GM12878 (cell line): ENCODE measurements at regions not wholly inside any gene's neighbourhood (a gene's known extent, or its start where the extent isn't known, plus 50 kb on each side); places are given as distances from the start of the nearest gene placed in this dataset.

Experiments
- ATAC-seq: fragments of 200-7000 bp; cut with Tn5 transposase; 3 replicates; pipeline ENCODE4 v1.9.1; 2020; ENCODE audit warnings: mild to moderate bottlenecking, moderate library complexity
- BruUV-seq: library from RNA; stranded (reverse); fragments of 400-500 nt; replicated peaks from 2 replicates; lab custom pipeline; 2021; lab: Mats Ljungman, UMichigan
- CTCF ChIA-PET: fragments of 300-600 bp; sonication (Branson Sonifier 250); formaldehyde crosslinking; extraction: SDS; loops from one replicate; lab custom pipeline; 2021; ENCODE audit warnings: inconsistent platforms; lab: Yijun Ruan, JAX
- POLR2A ChIA-PET: fragments of 350-600 bp; formaldehyde crosslinking; extraction: SDS; loops from one replicate; lab custom pipeline; 2021; ENCODE audit warnings: inconsistent platforms; lab: Charles Lee
- RAD21 ChIA-PET: fragments of 300-600 bp; sonication (Branson Sonifier 250); formaldehyde crosslinking; loops from one replicate; lab custom pipeline; 2023; ENCODE audit warnings: antibody characterized with exemption; ENCODE audit not compliant: unreplicated experiment; lab: Charles Lee
- SMC1A ChIA-PET: fragments of 300-600 bp; sonication (Branson Sonifier 250); formaldehyde crosslinking; loops from one replicate; lab custom pipeline; 2023; ENCODE audit not compliant: unreplicated experiment, uncharacterized antibody; lab: Charles Lee
- DNase-seq: peaks from one replicate; pipeline ENCODE4 v3.0.0-alpha.2; 2011; ENCODE audit warnings: low read depth, low spot score
- FAIRE-seq: peaks from 3 replicates; lab custom pipeline; 2011; peaks lifted over from hg19 to GRCh38; lab: Jason Lieb, UNC
- H2AFZ ChIP-seq: 2 replicates; pipeline ENCODE4 v1.6.0; 2011; ENCODE audit warnings: low read depth, low read length, control low read depth; ENCODE audit not compliant: control insufficient read depth
- H3K27ac ChIP-seq: 2 replicates; pipeline ENCODE4 v1.5.1; 2011; ENCODE audit warnings: control low read depth; ENCODE audit not compliant: control insufficient read depth, insufficient read depth
- H3K27me3 ChIP-seq, 2 experiments: replicated peaks in 1 of 2; 2 replicates each; pipeline versions ENCODE4 v1.6.0 to v1.6.1; 2011; ENCODE audit warnings: low read length in 1 of 2; ENCODE audit not compliant: control insufficient read depth in 2 of 2, insufficient read depth in 2 of 2
- H3K36me3 ChIP-seq, 2 experiments: 2 replicates each; pipeline ENCODE4 v1.5.1; 2011; ENCODE audit warnings: low read length in 1 of 2; ENCODE audit not compliant: control insufficient read depth in 2 of 2, insufficient read depth in 2 of 2
- H3K4me1 ChIP-seq: 2 replicates; pipeline ENCODE4 v1.6.1; 2011; ENCODE audit warnings: mild to moderate bottlenecking, low read length, moderate library complexity, mixed read lengths; ENCODE audit not compliant: control insufficient read depth, insufficient read depth
- H3K4me2 ChIP-seq: 2 replicates; pipeline ENCODE4 v1.6.0; 2011; ENCODE audit warnings: control low read depth; ENCODE audit not compliant: control insufficient read depth, insufficient read depth
- H3K4me3 ChIP-seq: fragments of 200-600 bp; sonication (generic); 2 replicates; pipeline ENCODE4 v1.5.1; 2016
- H3K79me2 ChIP-seq: 2 replicates; pipeline ENCODE4 v1.6.0; 2011; ENCODE audit warnings: low read length; ENCODE audit not compliant: control insufficient read depth, insufficient read depth
- H3K9ac ChIP-seq: 2 replicates; pipeline ENCODE4 v1.8.0; 2011; ENCODE audit warnings: low read length, control low read depth, mixed read lengths; ENCODE audit not compliant: control insufficient read depth, insufficient read depth
- H3K9me3 ChIP-seq: replicated peaks from 3 replicates; pipeline ENCODE4 v1.5.1; 2011; ENCODE audit warnings: mild to moderate bottlenecking, low read length; ENCODE audit not compliant: control insufficient read depth, insufficient read depth
- H4K20me1 ChIP-seq: 2 replicates; pipeline ENCODE4 v1.6.0; 2011; ENCODE audit not compliant: control insufficient read depth, insufficient read depth
- FOS ChIP-seq: IDR thresholded peaks from 3 replicates; pipeline ENCODE4 v1.6.1; 2011; ENCODE audit warnings: borderline replicate concordance; ENCODE audit not compliant: insufficient read length; ENCODE audit errors: extremely low read depth
- NBN ChIP-seq: fragments of 450-650 bp; IDR thresholded peaks from 2 replicates; pipeline ENCODE4 v1.6.1; 2016
- SMAD5 ChIP-seq: IDR thresholded peaks from 2 replicates; pipeline ENCODE4 v1.6.1; 2016; ENCODE audit warnings: antibody characterized with exemption, low read depth
- SREBF2 ChIP-seq: IDR thresholded peaks from 2 replicates; pipeline ENCODE4 v1.6.1; 2012; ENCODE audit warnings: mild to moderate bottlenecking, low read length
- WGBS: methylation state at CpG from one replicate; pipeline ENCODE4 v1.1.6; 2016; ENCODE audit warnings: low lambda C conversion rate; ENCODE audit not compliant: insufficient replicate concordance, insufficient coverage; ENCODE audit errors: missing lambda C conversion rate; 5-methylcytosine and 5-hydroxymethylcytosine counted together
- in situ Hi-C: fragments of 300-500 bp; cut with MboI; formaldehyde crosslinking; loops from 9 replicates; pipeline ENCODE4 v1.14.3; 2018; ENCODE audit warnings: mixed read lengths
- intact Hi-C: fragments of 100-400 bp; cut with micrococcal nuclease; formaldehyde crosslinking; loops from one replicate; pipeline ENCODE4 v1.14.2; 2022; ENCODE audit not compliant: unreplicated experiment
- TF ChIP-seq, protein P1 (sequence below): fragments of 150-350 bp; IDR thresholded peaks from 2 replicates; pipeline ENCODE4 v1.6.1; 2016; ENCODE audit warnings: low read depth, low read length
- TF ChIP-seq, protein P2 (sequence below): IDR thresholded peaks from 2 replicates; pipeline ENCODE4 v1.6.1; 2012; ENCODE audit warnings: mild to moderate bottlenecking, low read depth, low read length

DNA sequence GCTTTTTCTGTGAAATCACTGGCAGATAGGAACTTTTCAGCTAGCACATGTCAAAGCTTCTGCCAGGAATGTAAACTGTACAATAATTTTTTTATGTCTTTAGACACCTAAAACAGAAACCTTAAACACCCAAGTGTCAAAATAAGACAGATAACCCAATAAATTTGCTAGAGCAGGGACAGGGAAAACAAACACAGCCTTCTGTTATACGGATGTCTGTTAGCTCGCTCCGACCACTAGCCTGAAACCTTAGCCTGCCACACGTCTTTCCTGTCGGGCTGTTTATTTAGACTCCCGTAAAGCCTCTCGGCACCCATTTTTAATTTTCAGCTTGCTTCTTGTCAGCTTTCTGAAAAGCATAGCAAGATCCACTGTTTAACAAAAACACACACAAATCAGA is 355.4 kb upstream of the SLC24A2 start:
- ChIA-PET CTCF (no interaction called here), SMC1A (no interaction called here), POLR2A (no interaction called here), RAD21 (no interaction called here)
- in situ Hi-C loops: no loop called here
- Histone ChIP-seq H3K9ac (no peak overlapping the region), H3K27ac (no peak overlapping the region), H3K79me2 (no peaks in the 10 kb centered on the region), H3K4me3 (no peak overlapping the region), H2AFZ (no peak overlapping the region), H3K4me2 (no peak overlapping the region), H3K36me3 (no peaks in the 10 kb centered on the region), H3K4me1 (no peaks in the 10 kb centered on the region), H4K20me1 (no peaks in the 10 kb centered on the region), H3K9me3 (no peaks in the 10 kb centered on the region), H3K27me3 (no peaks in the 10 kb centered on the region; a peak in 1 of 4 replicates)
- BruUV-seq: no TSS peak
- intact Hi-C loops: no loop called here
- FAIRE-seq: no peak
- no peak for DNase-seq
- no peak for ATAC-seq
- WGBS: 8% methylated on average over 7 of the region's 7 CpGs
- TF ChIP-seq, protein P1, sequence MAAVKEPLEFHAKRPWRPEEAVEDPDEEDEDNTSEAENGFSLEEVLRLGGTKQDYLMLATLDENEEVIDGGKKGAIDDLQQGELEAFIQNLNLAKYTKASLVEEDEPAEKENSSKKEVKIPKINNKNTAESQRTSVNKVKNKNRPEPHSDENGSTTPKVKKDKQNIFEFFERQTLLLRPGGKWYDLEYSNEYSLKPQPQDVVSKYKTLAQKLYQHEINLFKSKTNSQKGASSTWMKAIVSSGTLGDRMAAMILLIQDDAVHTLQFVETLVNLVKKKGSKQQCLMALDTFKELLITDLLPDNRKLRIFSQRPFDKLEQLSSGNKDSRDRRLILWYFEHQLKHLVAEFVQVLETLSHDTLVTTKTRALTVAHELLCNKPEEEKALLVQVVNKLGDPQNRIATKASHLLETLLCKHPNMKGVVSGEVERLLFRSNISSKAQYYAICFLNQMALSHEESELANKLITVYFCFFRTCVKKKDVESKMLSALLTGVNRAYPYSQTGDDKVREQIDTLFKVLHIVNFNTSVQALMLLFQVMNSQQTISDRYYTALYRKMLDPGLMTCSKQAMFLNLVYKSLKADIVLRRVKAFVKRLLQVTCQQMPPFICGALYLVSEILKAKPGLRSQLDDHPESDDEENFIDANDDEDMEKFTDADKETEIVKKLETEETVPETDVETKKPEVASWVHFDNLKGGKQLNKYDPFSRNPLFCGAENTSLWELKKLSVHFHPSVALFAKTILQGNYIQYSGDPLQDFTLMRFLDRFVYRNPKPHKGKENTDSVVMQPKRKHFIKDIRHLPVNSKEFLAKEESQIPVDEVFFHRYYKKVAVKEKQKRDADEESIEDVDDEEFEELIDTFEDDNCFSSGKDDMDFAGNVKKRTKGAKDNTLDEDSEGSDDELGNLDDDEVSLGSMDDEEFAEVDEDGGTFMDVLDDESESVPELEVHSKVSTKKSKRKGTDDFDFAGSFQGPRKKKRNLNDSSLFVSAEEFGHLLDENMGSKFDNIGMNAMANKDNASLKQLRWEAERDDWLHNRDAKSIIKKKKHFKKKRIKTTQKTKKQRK: no peak
- no peak for TF ChIP-seq FOS
- TF ChIP-seq SMAD5: no peak
- TF ChIP-seq, protein P2, sequence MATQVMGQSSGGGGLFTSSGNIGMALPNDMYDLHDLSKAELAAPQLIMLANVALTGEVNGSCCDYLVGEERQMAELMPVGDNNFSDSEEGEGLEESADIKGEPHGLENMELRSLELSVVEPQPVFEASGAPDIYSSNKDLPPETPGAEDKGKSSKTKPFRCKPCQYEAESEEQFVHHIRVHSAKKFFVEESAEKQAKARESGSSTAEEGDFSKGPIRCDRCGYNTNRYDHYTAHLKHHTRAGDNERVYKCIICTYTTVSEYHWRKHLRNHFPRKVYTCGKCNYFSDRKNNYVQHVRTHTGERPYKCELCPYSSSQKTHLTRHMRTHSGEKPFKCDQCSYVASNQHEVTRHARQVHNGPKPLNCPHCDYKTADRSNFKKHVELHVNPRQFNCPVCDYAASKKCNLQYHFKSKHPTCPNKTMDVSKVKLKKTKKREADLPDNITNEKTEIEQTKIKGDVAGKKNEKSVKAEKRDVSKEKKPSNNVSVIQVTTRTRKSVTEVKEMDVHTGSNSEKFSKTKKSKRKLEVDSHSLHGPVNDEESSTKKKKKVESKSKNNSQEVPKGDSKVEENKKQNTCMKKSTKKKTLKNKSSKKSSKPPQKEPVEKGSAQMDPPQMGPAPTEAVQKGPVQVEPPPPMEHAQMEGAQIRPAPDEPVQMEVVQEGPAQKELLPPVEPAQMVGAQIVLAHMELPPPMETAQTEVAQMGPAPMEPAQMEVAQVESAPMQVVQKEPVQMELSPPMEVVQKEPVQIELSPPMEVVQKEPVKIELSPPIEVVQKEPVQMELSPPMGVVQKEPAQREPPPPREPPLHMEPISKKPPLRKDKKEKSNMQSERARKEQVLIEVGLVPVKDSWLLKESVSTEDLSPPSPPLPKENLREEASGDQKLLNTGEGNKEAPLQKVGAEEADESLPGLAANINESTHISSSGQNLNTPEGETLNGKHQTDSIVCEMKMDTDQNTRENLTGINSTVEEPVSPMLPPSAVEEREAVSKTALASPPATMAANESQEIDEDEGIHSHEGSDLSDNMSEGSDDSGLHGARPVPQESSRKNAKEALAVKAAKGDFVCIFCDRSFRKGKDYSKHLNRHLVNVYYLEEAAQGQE: no peak
- TF ChIP-seq SREBF2: no peak
- no peak for TF ChIP-seq NBN
